HepG2 (cell line): ENCODE measurements at regions not wholly inside any gene's neighbourhood (a gene's known extent, or its start where the extent isn't known, plus 50 kb on each side); places are given as distances from the start of the nearest gene placed in this dataset.
"Not testable (repeated sequence)": the region's sequence is repeated elsewhere in the genome, so short reads cannot be mapped to it uniquely, and the experiment has no call there.

ENCODE experiments used
- ATAC-seq: fragments of 200-7000 bp; cut with Tn5 transposase; 3 replicates; pipeline ENCODE4 v1.9.1; 2020; ENCODE audit warnings: mild to moderate bottlenecking, moderate library complexity
- BruUV-seq: library from RNA; stranded (reverse); fragments of 400-500 nt; replicated peaks from 2 replicates; lab custom pipeline; 2021; lab: Mats Ljungman, UMichigan
- CTCF ChIA-PET: fragments of 300-600 bp; formaldehyde crosslinking; extraction: SDS; loops from one replicate; lab custom pipeline; 2021; ENCODE audit warnings: low total read pairs, inconsistent platforms, low intra/inter-chr PET ratio; lab: Yijun Ruan, JAX
- POLR2A ChIA-PET: fragments of 350-600 bp; sonication (Branson Sonifier 250); formaldehyde crosslinking; loops from one replicate; lab custom pipeline; 2020; ENCODE audit warnings: antibody characterized with exemption, inconsistent platforms; lab: Yijun Ruan, JAX
- DNase-seq: peaks from one replicate; pipeline ENCODE4 v3.0.0-alpha.2; 2015; ENCODE audit warnings: low spot score
- FAIRE-seq: peaks from 3 replicates; lab custom pipeline; 2011; peaks lifted over from hg19 to GRCh38; lab: Jason Lieb, UNC
- H2AFZ ChIP-seq: one replicate; pipeline ENCODE4 v1.6.1; 2011; ENCODE audit warnings: low read length, inconsistent platforms
- H3K27ac ChIP-seq: fragments of 300-600 bp; 3 replicates; pipeline ENCODE4 v1.8.0; 2011; ENCODE audit warnings: mixed run types, mild to moderate bottlenecking, mixed read lengths, low read length, inconsistent platforms; ENCODE audit not compliant: insufficient read depth; ENCODE audit errors: extremely low read length
- H3K27me3 ChIP-seq, 2 experiments: fragments of 200-600 bp in 1 of 2; 2 replicates in 1 of 2; 3 replicates in 1 of 2; pipeline versions ENCODE4 v1.6.0 to v1.8.0; 2011; ENCODE audit warnings: low read length in 2 of 2, mild to moderate bottlenecking in 2 of 2, moderate library complexity in 2 of 2, inconsistent platforms in 1 of 2; ENCODE audit not compliant: insufficient read depth in 2 of 2, control insufficient read depth in 1 of 2
- H3K36me3 ChIP-seq, 2 experiments: fragments of 200-600 bp in 1 of 2; replicated peaks in 1 of 2; 2 replicates in 1 of 2; 3 replicates in 1 of 2; pipeline versions ENCODE4 v1.5.1 to v1.8.0; 2011; ENCODE audit warnings: low read length in 2 of 2, inconsistent platforms in 1 of 2; ENCODE audit not compliant: insufficient read depth in 2 of 2, control insufficient read depth in 1 of 2
- H3K4me1 ChIP-seq: 2 replicates; pipeline ENCODE4 v1.5.1; 2012; ENCODE audit warnings: low read length, inconsistent platforms; ENCODE audit not compliant: insufficient read depth
- H3K4me2 ChIP-seq: 2 replicates; pipeline ENCODE4 v1.6.0; 2011; ENCODE audit warnings: low read depth, low read length, inconsistent platforms
- H3K4me3 ChIP-seq, 3 experiments: fragments of 200-600 bp in 1 of 3; sonication (generic), shearing (Covaris generic) in 1 of 3; replicated peaks in 1 of 3; 2 replicates each; pipeline ENCODE4 v1.5.1; 2011 to 2016; ENCODE audit warnings: low read length in 3 of 3, inconsistent platforms in 2 of 3, low read depth in 2 of 3, mild to moderate bottlenecking in 2 of 3, control low read depth in 1 of 3, mixed read lengths in 1 of 3; ENCODE audit not compliant: insufficient read depth in 1 of 3
- H3K79me2 ChIP-seq: one replicate; pipeline ENCODE4 v1.6.1; 2011; ENCODE audit warnings: low read length, inconsistent platforms; ENCODE audit not compliant: insufficient read depth
- H3K9ac ChIP-seq: 2 replicates; pipeline ENCODE4 v1.6.0; 2011; ENCODE audit warnings: mild to moderate bottlenecking, low read depth, low read length, inconsistent platforms; ENCODE audit not compliant: insufficient read depth
- H3K9me3 ChIP-seq: 2 replicates; pipeline ENCODE4 v1.5.1; 2012; ENCODE audit warnings: mild to moderate bottlenecking, low read length
- H4K20me1 ChIP-seq: 2 replicates; pipeline ENCODE4 v1.6.0; 2011; ENCODE audit warnings: inconsistent platforms, mild to moderate bottlenecking, low read length, moderate library complexity; ENCODE audit not compliant: insufficient read depth
- CAMTA2 ChIP-seq: sonication (generic); formaldehyde crosslinking; IDR thresholded peaks from 2 replicates; pipeline ENCODE4 v1.4.0; 2020; ENCODE audit warnings: mild to moderate bottlenecking, missing genetic modification reagents, borderline replicate concordance
- CHD4 ChIP-seq: fragments of 200-600 bp; sonication (generic); IDR thresholded peaks from 2 replicates; pipeline ENCODE4 v1.7.0; 2017; ENCODE audit warnings: mild to moderate bottlenecking, low read length, borderline replicate concordance
- CTCF ChIP-seq: sonication (generic); formaldehyde crosslinking; IDR thresholded peaks from 2 replicates; pipeline ENCODE4 v1.5.0; 2020; ENCODE audit warnings: mild to moderate bottlenecking, missing genetic modification reagents, moderate library complexity
- DDIT3 ChIP-seq: sonication (generic); formaldehyde crosslinking; IDR thresholded peaks from 2 replicates; pipeline ENCODE4 v1.4.0; 2020; ENCODE audit warnings: mild to moderate bottlenecking, missing genetic modification reagents
- NFIB ChIP-seq: sonication (generic); formaldehyde crosslinking; IDR thresholded peaks from 2 replicates; pipeline ENCODE4 v1.9.0; 2021; ENCODE audit warnings: missing genetic modification reagents, mild to moderate bottlenecking, borderline replicate concordance
- RARG ChIP-seq: sonication (generic); formaldehyde crosslinking; IDR thresholded peaks from 2 replicates; pipeline ENCODE4 v1.4.0; 2020; ENCODE audit warnings: low read depth, mild to moderate bottlenecking, missing genetic modification reagents
- ZNF569 ChIP-seq: sonication (generic); formaldehyde crosslinking; IDR thresholded peaks from 2 replicates; pipeline ENCODE4 v1.5.0; 2020; ENCODE audit warnings: mild to moderate bottlenecking, missing genetic modification reagents, moderate library complexity, borderline replicate concordance
- ZNF577 ChIP-seq: sonication (generic); formaldehyde crosslinking; IDR thresholded peaks from 2 replicates; pipeline ENCODE4 v1.4.0; 2020; ENCODE audit warnings: mild to moderate bottlenecking, low read depth, missing genetic modification reagents, borderline replicate concordance
- ZNF773 ChIP-seq: sonication (generic); formaldehyde crosslinking; IDR thresholded peaks from 2 replicates; pipeline ENCODE4 v1.4.0; 2020; ENCODE audit warnings: missing genetic modification reagents, borderline replicate concordance
- WGBS: methylation state at CpG from one replicate; pipeline ENCODE4 v1.1.6; 2017; ENCODE audit warnings: low lambda C conversion rate; 5-methylcytosine and 5-hydroxymethylcytosine counted together
- in situ Hi-C: cut with HindIII; loops from 2 replicates; pipeline ENCODE4 v1.10.0; 2017; ENCODE audit warnings: low pct_unique_long_range_greater_than_20kb; ENCODE audit not compliant: extremely low pct_ligation_motif_present
- intact Hi-C: fragments of 100-400 bp; cut with micrococcal nuclease; formaldehyde crosslinking; loops from one replicate; pipeline ENCODE4 v1.10.0; 2022; ENCODE audit not compliant: unreplicated experiment

GRCh38 chr14:71254091-71254719, 346.9 kb downstream of the PCNX1 start:
- H3K9ac ChIP-seq, CTCF ChIA-PET, H3K4me2 ChIP-seq, ATAC-seq, in situ Hi-C loops, BruUV-seq, H3K4me1 ChIP-seq, FAIRE-seq, H3K27me3 ChIP-seq, intact Hi-C loops, H4K20me1 ChIP-seq, H3K79me2 ChIP-seq, DNase-seq, H3K27ac ChIP-seq, POLR2A ChIA-PET, H3K4me3 ChIP-seq, H3K36me3 ChIP-seq, H2AFZ ChIP-seq: not testable (repeated sequence)
- 95% methylated on average over 23 of the region's 53 CpGs for WGBS
- H3K9me3 ChIP-seq, result peaks cover 12% of the 10 kb centered on the region

- no peak overlapping the region for H2AFZ ChIP-seq
- intact Hi-C loops (no loop called here), in situ Hi-C loops (no loop called here)
- H3K36me3 ChIP-seq, result no peaks in the 10 kb centered on the region
- no TSS peak for BruUV-seq
- FAIRE-seq (no peak), ATAC-seq (no peak), DNase-seq (no peak)
- no peaks in the 10 kb centered on the region for H3K79me2 ChIP-seq
- no peak overlapping the region for H3K4me3 ChIP-seq
- no peak overlapping the region for H3K4me2 ChIP-seq
- POLR2A ChIA-PET, result no interaction called here
- CTCF ChIA-PET, result no interaction called here
- H4K20me1 ChIP-seq, result no peaks in the 10 kb centered on the region
- no peak overlapping the region for H3K27ac ChIP-seq
- H3K4me1 ChIP-seq, result no peaks in the 10 kb centered on the region
- peaks cover 0 to 5% of the 10 kb centered on the region in 2 experiments; a peak in 1 of 5 replicates for H3K27me3 ChIP-seq
- no peak for TF ChIP-seq CHD4
- no peak for TF ChIP-seq RARG (CRISPR knock-in tag)
- no peak for TF ChIP-seq ZNF569 (CRISPR knock-in tag)
- TF ChIP-seq ZNF577 (CRISPR knock-in tag), result no peak
- TF ChIP-seq CTCF (CRISPR knock-in tag), result no peak
- no peak for TF ChIP-seq ZNF773 (CRISPR knock-in tag)
- TF ChIP-seq NFIB (CRISPR knock-in tag), result no peak
- TF ChIP-seq CAMTA2 (CRISPR knock-in tag), result no peak
- TF ChIP-seq DDIT3 (CRISPR knock-in tag), result no peak
- 49% methylated on average over 2 of the region's 2 CpGs for WGBS
- no peak overlapping the region for H3K9ac ChIP-seq
- H3K9me3 ChIP-seq, result peaks cover 15% of the 10 kb centered on the region
Measured at GRCh38 chr14:71261206-71261605, 353.9 kb downstream of the PCNX1 start.
